ENCODE measurements at regions not wholly inside any gene's neighbourhood (a gene's known extent, or its start where the extent isn't known, plus 50 kb on each side); places are given as distances from the start of the nearest gene placed in this dataset.
"Not testable (repeated sequence)": the region's sequence is repeated elsewhere in the genome, so short reads cannot be mapped to it uniquely, and the experiment has no call there.

DNA sequence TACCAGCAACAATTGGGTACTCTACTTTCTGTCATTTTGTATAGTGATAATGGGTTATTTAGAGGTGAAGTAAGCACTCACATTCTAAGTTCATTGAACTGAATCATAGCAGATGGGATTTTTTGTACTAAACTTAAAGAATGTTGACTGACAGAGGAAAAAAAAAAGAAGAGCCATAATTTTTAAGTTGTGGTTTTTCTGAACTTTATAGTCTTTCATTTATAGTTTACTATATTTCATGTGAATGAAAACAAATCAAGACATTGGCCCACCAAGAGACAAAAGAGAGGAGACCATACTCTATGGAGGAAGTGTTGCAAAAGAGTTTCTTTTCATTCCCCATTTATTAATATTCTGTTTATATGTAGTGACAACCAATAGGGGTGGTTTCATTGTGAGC lies 685.7 kb downstream of the BCKDHB start:
- DNase-seq (ENCODE audit: low read depth in 3 of 3, low spot score in 2 of 3), result no peak

DNA sequence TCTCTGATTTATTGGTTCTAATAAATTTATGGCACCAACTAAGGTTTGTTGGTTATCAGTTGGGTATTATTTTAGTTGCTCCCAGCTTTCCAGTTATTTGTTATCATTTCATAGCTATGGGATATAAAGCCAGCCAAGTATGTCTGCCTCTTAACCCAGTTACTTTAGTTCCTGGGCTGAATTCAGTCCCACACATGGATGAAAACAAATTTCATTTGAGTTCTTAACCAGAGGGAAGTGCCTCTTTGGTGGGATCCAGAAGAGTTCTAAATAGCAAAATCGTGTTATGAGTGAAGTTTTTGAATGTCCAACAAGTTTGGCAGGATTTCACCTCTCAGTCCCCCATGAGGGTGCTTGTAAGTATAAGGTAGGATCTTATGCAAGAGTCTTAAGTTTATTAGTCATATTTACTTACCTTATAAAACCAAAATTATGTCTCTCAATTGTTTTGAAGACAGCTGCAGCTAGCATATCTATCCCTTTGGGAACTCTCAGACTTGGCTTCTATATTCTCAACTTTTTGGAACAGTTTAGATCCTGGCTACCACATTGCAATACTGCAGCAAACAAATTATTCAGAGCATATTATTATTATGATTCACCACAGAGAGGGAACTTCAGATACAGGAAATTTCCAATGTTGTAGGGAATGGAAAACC lies 683.6 kb downstream of the BCKDHB start:
- DNase-seq (ENCODE audit: low read depth in 3 of 3, low spot score in 2 of 3), result no peak

GRCh38 chr6:80783271-80783670 lies 676.8 kb downstream of the BCKDHB start:
- DNase-seq (ENCODE audit: low read depth in 3 of 3, low spot score in 2 of 3), result not testable (repeated sequence)

- DNase-seq (ENCODE audit: low read depth in 3 of 3, low spot score in 2 of 3), result peak in 1 of 3 donors; percentile 10
Measured at GRCh38 chr6:80771941-80772340, 665.5 kb downstream of the BCKDHB start.

DNA sequence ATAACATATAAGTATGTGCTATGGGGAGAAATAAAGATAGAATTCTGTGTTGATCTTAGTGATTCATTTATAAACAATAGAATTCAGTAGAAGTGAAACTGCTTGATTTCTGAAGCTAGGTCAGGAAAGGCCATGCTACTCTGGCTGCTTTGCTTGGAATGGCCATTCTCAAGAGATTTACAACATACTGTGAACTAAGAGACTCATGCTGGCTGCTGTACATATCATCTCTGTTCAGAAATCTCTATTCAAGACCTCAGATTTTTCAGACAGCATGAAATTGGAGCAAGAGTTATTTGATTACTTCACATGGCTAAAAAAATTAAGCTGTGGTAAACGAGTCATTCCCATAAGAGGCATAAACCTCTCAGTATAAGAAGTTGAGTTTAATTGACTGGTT lies 662.6 kb downstream of the BCKDHB start:
- no peak for DNase-seq (ENCODE audit: low read depth in 3 of 3, low spot score in 2 of 3)

DNA sequence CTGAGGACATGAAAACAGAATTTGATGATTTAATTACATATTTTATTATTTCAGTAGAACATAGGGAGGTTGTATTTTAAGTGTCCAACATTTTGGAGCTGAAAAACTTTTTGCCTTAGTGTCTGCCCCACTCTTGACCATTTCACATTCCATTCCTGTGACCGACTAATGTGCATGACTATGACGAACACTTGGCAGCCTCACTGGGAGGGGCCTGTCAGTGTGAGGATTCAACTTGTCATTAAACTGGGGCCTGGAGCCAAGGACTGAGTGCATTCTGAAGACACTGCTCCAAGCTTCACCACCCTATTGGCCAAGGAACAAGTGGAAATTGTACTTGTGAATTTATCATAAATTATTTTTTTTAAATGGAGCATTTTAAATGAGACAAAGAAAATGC lies 661.3 kb downstream of the BCKDHB start:
- no peak for DNase-seq (ENCODE audit: low read depth in 3 of 3, low spot score in 2 of 3)

- no peak for DNase-seq (ENCODE audit: low read depth in 3 of 3, low spot score in 2 of 3)
Measured at GRCh38 chr6:80744213-80744612, 637.7 kb downstream of the BCKDHB start.

- no peak for DNase-seq (ENCODE audit: low read depth in 3 of 3, low spot score in 2 of 3)
Measured at GRCh38 chr6:80742481-80742880, 636.0 kb downstream of the BCKDHB start.

GRCh38 chr6:80733641-80734040 lies 627.2 kb downstream of the BCKDHB start:
- DNase-seq (ENCODE audit: low read depth in 3 of 3, low spot score in 2 of 3), result no peak

DNA sequence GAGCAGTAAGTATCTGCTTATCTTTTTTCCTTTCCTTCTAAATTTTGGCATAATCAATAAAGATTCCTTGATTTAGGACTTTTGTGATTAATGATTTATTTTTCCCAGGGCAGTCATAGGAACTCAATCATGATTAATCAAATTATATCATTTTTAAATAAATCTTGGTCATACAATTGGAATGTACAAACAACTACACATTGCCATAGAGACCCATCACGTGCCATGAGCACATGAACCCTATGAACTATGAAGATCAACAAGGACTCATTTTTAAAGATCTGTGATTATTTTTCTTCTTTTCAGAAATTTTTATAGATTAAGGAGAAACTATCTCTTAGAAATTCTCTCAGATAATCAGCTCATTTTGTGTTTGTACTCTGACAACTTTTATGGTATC lies 622.4 kb downstream of the BCKDHB start:
- no peak for DNase-seq (ENCODE audit: low read depth in 3 of 3, low spot score in 2 of 3)

- DNase-seq (ENCODE audit: low read depth in 3 of 3, low spot score in 2 of 3), result no peak
Measured at GRCh38 chr6:80728101-80728750, 621.8 kb downstream of the BCKDHB start.

DNA sequence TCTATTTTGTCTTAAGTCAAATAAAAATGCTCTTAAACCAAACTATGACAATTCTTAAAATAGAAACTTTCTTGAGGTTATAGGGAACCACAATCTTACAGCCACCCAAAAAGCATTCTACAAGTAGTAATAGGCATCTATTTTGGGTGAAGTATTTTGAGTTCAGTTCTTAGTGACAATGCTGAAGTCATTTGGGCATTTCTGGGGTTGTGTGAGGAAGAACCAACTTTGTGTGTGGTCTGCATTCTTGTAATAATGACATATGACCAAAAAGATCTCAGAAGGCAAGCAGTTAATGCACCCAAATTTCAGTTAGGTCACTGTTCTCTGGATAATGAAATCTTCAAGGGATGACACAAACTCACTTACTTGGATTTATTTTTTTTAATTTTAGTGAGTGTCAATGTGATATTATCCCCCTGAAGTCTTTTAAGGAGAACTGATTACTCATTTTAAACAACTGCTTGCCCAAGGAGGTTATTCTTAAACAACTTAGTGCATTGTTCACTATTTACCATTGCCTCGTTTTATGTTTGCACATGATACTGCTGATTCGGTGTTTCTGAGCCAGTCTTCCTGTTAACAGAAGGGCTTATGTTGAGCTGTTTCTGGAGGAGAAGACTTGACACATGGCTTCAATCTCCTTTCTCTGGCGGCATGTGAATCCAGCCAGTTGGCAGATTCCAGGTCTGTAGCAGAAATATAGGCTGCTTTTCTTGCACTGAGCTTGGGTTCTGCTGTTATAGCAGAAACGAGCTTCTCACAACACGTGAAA lies 618.9 kb downstream of the BCKDHB start:
- DNase-seq (ENCODE audit: low read depth in 3 of 3, low spot score in 2 of 3), result no peak

DNA sequence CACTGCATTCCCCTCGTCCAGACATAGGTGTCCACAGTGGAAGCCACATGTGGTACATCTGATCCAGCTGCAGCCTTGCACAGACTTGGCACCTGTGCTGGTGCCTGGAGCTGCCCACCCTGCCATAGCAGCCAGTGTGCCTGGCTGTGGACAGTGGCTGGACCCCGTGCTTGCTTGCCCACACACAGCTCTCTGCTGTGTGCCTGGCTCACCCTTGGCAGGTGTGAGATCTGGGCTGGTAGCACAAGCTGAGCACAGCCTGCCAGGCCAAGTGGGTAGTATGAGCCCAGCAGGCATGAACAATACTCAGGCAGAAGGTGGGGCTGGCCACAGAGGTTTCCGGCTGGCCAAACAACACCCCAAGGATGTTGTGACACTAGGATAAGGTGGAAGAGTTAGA lies 614.4 kb downstream of the BCKDHB start:
- DNase-seq (ENCODE audit: low read depth in 3 of 3, low spot score in 2 of 3), result no peak

GRCh38 chr6:80714513-80714912 lies 608.0 kb downstream of the BCKDHB start:
- DNase-seq (ENCODE audit: low read depth in 3 of 3, low spot score in 2 of 3), result no peak

- DNase-seq (ENCODE audit: low read depth in 3 of 3, low spot score in 2 of 3), result no peak
Measured at GRCh38 chr6:80698459-80698858, 592.0 kb downstream of the BCKDHB start.

DNA sequence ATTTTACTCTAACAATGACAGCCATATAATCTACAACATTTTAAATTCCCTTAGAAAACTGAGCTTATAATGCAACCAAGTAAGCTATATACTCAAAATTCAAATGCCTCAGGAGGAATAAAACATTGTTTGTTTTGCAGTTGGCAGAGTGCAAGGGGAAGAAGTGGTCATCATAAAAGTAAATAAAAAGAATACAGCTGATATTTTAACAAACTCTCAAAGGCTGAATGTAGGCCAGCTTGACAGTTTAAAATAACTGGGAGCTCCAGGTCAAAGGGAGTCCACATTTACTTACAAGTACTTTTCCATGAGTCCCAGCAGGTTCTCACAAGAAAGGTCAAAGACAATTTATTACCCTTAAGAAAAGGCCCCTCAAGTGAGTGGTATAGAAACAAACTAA lies 589.8 kb downstream of the BCKDHB start:
- DNase-seq (ENCODE audit: low read depth in 3 of 3, low spot score in 2 of 3), result no peak

- no peak for DNase-seq (ENCODE audit: low read depth in 3 of 3, low spot score in 2 of 3)
Measured at GRCh38 chr6:80690551-80691131, 584.2 kb downstream of the BCKDHB start.

- no peak for DNase-seq (ENCODE audit: low read depth in 3 of 3, low spot score in 2 of 3)
Measured at GRCh38 chr6:80689716-80690395, 583.4 kb downstream of the BCKDHB start.

DNA sequence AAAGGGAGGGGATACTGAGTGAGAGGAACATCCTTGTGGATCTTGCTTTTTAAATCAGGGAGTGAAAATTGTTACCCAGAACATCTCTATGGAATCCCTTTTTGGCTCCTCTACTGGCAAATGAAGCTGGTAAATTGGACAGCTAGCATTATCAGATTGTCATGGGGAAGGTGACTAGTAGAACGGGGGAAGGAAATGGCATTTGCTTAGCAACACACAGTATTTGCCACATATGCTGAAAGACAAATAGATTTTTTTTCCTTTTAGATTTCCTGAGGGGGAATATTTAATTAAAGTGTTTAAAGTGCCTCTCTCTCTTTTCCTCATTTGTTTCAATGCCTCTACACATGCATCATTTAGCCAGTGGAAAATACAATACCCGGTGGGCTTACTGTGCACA lies 573.5 kb downstream of the BCKDHB start:
- DNase-seq (ENCODE audit: low read depth in 3 of 3, low spot score in 2 of 3), result no peak

DNA sequence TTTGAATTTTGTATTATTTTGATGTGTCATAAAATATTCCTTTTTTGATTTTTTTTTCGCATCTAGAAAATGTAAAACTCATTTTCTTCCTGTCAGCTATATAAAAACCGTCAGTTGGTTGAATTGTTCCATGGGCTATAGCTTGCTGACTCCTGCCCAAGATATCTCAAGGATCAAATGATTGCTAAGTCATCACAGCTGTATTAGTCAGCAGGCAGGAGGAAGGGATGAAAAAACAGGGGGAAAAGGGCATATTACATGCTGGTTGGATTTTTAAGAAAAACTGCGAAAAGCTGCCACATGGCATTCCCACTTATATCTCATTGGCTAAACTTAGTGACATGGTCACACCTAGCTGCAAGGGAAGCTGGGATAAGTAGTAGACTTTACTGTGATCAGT lies 569.9 kb downstream of the BCKDHB start:
- DNase-seq (ENCODE audit: low read depth in 3 of 3, low spot score in 2 of 3), result no peak

DNA sequence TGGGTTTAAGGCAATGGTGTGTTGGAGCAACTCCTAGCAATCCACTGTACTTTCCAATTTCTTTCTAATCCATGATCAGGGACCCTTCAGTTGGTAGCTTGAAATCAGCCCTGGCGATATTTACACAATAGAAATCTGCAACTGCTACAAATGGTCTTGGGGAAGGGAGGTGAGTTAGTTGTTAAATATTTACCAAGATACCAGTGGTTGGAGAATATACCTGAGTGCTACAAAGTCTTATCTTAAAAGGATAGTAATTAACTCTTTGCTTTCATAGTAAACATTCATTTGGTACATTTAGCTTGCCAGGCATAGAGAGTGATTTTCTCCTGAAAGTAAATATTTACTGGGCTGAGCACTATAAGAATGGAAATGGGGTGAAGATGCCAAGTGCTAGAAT lies 568.2 kb downstream of the BCKDHB start:
- DNase-seq (ENCODE audit: low read depth in 3 of 3, low spot score in 2 of 3), result no peak
